Mesothelial cell of epicardium (in vitro differentiated cells): ENCODE measurements at regions not wholly inside any gene's neighbourhood (a gene's known extent, or its start where the extent isn't known, plus 50 kb on each side); places are given as distances from the start of the nearest gene placed in this dataset.

Experiments used
- DNase-seq, 2 experiments: peaks; one replicate each; pipeline ENCODE4 v3.0.0; 2021; ENCODE audit warnings: low spot score in 2 of 2; ENCODE audit not compliant: unreplicated experiment in 2 of 2
- H3K27ac Mint-ChIP-seq: 2 replicates; pipeline ENCODE4 v1.8.0; 2021; ENCODE audit warnings: mixed read lengths
- H3K27me3 Mint-ChIP-seq: 2 replicates; pipeline ENCODE4 v1.8.0; 2021; ENCODE audit warnings: low read depth, mixed read lengths
- H3K36me3 Mint-ChIP-seq: 2 replicates; pipeline ENCODE4 v1.8.0; 2021; ENCODE audit warnings: mixed read lengths
- H3K4me1 Mint-ChIP-seq: 2 replicates; pipeline ENCODE4 v1.8.0; 2021; ENCODE audit warnings: mixed read lengths
- H3K4me3 Mint-ChIP-seq: 2 replicates; pipeline ENCODE4 v1.8.0; 2021; ENCODE audit warnings: mild to moderate bottlenecking, moderate library complexity, mixed read lengths
- H3K9me3 Mint-ChIP-seq: 2 replicates; pipeline ENCODE4 v1.8.0; 2021; ENCODE audit warnings: mixed read lengths
- TF ChIP-seq, protein P1 (sequence below): fragments of 200-600 bp; sonication (generic); IDR thresholded peaks from one replicate; pipeline ENCODE4 v1.5.0; 2021; ENCODE audit warnings: antibody characterized with exemption; ENCODE audit not compliant: unreplicated experiment

DNA sequence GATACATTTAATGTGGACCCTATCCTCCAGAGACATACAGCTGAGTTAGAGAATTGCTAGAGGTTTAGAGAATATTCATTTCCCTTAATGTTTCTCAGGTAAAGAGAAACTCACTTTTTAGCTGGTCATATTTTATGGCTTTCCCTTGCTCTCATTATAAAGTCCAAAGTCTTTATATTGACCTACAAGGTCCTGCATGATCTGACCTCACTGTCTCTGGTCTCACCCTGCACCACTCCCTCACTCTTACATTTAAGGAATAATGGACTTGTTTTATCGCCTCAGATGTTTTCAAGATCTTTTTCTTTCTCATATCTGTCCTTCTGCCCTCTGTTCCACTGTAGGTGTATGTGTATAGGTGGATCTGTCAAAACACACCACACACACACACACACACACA is 597.3 kb downstream of the PLCL1 start:
- TF ChIP-seq, protein P1, sequence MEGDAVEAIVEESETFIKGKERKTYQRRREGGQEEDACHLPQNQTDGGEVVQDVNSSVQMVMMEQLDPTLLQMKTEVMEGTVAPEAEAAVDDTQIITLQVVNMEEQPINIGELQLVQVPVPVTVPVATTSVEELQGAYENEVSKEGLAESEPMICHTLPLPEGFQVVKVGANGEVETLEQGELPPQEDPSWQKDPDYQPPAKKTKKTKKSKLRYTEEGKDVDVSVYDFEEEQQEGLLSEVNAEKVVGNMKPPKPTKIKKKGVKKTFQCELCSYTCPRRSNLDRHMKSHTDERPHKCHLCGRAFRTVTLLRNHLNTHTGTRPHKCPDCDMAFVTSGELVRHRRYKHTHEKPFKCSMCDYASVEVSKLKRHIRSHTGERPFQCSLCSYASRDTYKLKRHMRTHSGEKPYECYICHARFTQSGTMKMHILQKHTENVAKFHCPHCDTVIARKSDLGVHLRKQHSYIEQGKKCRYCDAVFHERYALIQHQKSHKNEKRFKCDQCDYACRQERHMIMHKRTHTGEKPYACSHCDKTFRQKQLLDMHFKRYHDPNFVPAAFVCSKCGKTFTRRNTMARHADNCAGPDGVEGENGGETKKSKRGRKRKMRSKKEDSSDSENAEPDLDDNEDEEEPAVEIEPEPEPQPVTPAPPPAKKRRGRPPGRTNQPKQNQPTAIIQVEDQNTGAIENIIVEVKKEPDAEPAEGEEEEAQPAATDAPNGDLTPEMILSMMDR, result no peak
- no peak for DNase-seq
- Mint-ChIP-seq H3K4me3 (no peak overlapping the region), H3K27ac (no peak overlapping the region), H3K4me1 (no peaks in the 10 kb centered on the region), H3K9me3 (no peaks in the 10 kb centered on the region), H3K36me3 (no peaks in the 10 kb centered on the region), H3K27me3 (peaks cover 34% of the 10 kb centered on the region)

DNA sequence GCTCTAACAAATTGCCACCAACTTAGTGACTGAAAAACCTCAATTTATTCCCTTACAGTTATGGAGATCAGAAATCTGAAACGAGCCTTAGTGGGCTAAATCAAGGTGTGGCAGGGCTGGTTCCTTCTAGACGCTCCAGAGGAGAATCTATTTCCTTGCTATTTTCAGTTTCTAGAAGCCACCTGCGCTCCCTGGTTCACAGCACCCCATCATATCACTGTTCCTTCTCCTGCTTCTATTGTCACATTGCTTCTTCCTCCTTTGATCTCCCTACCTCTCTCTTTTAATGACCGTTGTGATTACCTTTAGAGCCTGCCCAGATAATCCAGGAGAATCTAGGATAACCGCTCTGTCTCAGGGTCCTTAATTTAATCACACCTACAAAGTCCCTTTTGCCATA is 596.6 kb downstream of the PLCL1 start:
- no peak overlapping the region for H3K4me3 Mint-ChIP-seq
- H3K27ac Mint-ChIP-seq, result no peak overlapping the region
- H3K27me3 Mint-ChIP-seq, result peaks cover 35% of the 10 kb centered on the region
- TF ChIP-seq, protein P1, result no peak
- no peaks in the 10 kb centered on the region for H3K4me1 Mint-ChIP-seq
- no peaks in the 10 kb centered on the region for H3K9me3 Mint-ChIP-seq
- H3K36me3 Mint-ChIP-seq, result no peaks in the 10 kb centered on the region
- no peak for DNase-seq

DNA sequence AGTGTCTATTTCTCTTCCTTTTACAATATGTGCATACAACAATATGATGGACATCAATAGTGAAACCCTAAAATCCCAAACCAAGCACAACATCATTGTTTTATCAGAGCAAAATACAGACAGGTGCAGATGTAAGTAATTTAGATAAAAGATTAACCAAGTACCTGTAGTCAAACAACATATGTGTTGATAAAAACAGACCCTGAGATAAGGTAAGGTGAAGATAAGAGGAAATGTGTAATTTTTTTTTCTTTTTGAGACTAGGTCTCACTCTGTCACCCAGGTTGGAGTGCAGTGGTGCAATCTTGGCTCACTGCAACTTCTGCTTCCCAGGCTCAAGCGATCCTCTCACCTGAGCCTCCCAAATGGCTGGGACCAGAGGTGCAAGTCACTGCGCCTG is 589.8 kb downstream of the PLCL1 start:
- Mint-ChIP-seq H3K27ac (no peak overlapping the region), H3K27me3 (peaks cover 35% of the 10 kb centered on the region), H3K36me3 (no peaks in the 10 kb centered on the region), H3K4me1 (no peaks in the 10 kb centered on the region), H3K4me3 (no peak overlapping the region), H3K9me3 (no peaks in the 10 kb centered on the region)
- TF ChIP-seq, protein P1, result no peak
- no peak for DNase-seq

DNA sequence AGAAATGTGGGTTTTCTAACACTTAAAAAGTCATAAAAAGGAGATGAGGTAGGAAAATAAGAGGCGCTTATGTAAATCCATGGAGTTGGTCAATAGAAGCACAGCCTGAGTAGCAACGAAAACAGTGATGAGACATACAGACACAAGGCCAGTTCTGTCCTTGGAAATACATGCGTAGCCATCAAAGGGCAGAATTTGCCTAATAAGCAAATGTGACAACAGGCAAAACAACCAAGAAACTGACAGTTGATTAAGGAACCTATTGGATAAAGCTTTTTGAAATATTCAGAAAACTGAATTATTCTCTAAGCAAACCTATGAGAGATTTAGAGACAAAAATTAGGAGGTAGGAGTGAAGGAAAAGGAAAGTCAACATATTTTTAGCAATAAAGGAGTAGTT is 586.3 kb downstream of the PLCL1 start:
- Mint-ChIP-seq H3K9me3 (no peaks in the 10 kb centered on the region), H3K4me3 (no peak overlapping the region), H3K27me3 (peaks cover 21% of the 10 kb centered on the region), H3K36me3 (no peaks in the 10 kb centered on the region), H3K4me1 (no peaks in the 10 kb centered on the region), H3K27ac (no peak overlapping the region)
- no peak for DNase-seq
- TF ChIP-seq, protein P1, result no peak

DNA sequence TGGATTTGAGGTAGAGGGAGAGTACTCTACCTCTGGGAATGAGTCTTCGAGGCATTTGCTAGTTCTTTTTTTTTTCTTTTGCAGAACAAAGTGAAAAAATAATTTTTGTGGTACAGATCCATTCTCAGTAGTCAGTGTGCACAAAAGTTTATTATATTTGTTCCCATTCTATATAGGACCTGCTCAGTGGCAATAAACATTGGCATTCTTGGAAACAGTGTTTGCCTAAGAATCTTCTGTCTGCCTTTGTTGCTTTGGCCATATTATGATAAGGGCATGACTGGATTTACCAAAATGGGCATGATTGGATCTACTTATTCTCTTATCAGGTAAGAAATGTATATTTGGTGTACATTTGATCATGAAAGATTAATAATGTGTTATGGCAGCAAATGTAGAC is 583.3 kb downstream of the PLCL1 start:
- no peak overlapping the region for H3K4me3 Mint-ChIP-seq
- H3K9me3 Mint-ChIP-seq, result no peaks in the 10 kb centered on the region
- no peaks in the 10 kb centered on the region for H3K4me1 Mint-ChIP-seq
- H3K27ac Mint-ChIP-seq, result no peak overlapping the region
- DNase-seq, result no peak
- no peaks in the 10 kb centered on the region for H3K36me3 Mint-ChIP-seq
- H3K27me3 Mint-ChIP-seq, result peaks cover 14% of the 10 kb centered on the region
- TF ChIP-seq, protein P1, result no peak

DNA sequence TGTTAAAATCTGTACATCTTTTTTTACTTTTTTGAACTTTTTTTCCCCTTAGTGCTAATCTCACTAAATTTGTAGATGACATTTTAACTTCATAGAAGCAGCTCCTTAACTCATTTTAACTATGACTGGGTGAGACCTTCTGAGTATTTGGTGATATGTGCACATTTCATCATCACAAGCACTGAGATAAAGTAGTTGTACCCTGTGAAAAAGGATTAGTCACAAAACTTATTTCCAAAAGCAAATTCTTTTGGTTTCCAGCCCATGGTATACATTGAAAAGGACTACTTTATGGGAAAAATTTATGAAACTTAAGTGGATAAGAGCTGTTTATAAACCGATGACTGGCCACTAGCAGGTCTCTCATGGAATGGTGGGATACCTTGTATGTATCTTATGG is 581.5 kb downstream of the PLCL1 start:
- no peak overlapping the region for H3K27ac Mint-ChIP-seq
- no peak overlapping the region for H3K4me3 Mint-ChIP-seq
- no peaks in the 10 kb centered on the region for H3K9me3 Mint-ChIP-seq
- no peaks in the 10 kb centered on the region for H3K4me1 Mint-ChIP-seq
- TF ChIP-seq, protein P1, result no peak
- H3K36me3 Mint-ChIP-seq, result no peaks in the 10 kb centered on the region
- DNase-seq, result no peak
- H3K27me3 Mint-ChIP-seq, result peaks cover 24% of the 10 kb centered on the region
